ENCODE measurements at regions not wholly inside any gene's neighbourhood (a gene's known extent, or its start where the extent isn't known, plus 50 kb on each side); places are given as distances from the start of the nearest gene placed in this dataset.

- TF ChIP-seq POLR2A (IDR thresholded peaks at IDR 0.05; ENCODE audit: low read depth, low read length) (no peak), POLR2AphosphoS5 (IDR thresholded peaks at IDR 0.05; ENCODE audit: low read depth, low read length) (no peak), TAF1 (IDR thresholded peaks at IDR 0.05; ENCODE audit: borderline replicate concordance, low read depth, low read length) (no peak)
Observed at GRCh38 chr11:127105593-127106541, 105.3 kb upstream of the KIRREL3 start.
